VCaP (cell line): ENCODE measurements at regions not wholly inside any gene's neighbourhood (a gene's known extent, or its start where the extent isn't known, plus 50 kb on each side); places are given as distances from the start of the nearest gene placed in this dataset.

Source experiments
- H3K27ac ChIP-seq: fragments of 450-650 bp; 2 replicates; pipeline ENCODE4 v1.5.1; 2017
- CTCF ChIP-seq: fragments of 450-650 bp; conservative IDR thresholded peaks from 2 replicates; pipeline ENCODE4 v1.5.1; 2017; ENCODE audit warnings: mild to moderate bottlenecking, moderate library complexity

GRCh38 chr2:239905884-239906654 lies 119.1 kb downstream of the NDUFA10 start:
- H3K27ac ChIP-seq: no peak overlapping the region
- no peak for TF ChIP-seq CTCF

GRCh38 chr2:239905306-239905705 lies 119.8 kb downstream of the NDUFA10 start:
- TF ChIP-seq CTCF: no peak

GRCh38 chr2:239904496-239904895 lies 120.6 kb downstream of the NDUFA10 start:
- H3K27ac ChIP-seq: no peak overlapping the region
- TF ChIP-seq CTCF: no peak

More at GRCh38 chr2:239905306-239905705, 119.8 kb downstream of the NDUFA10 start:
- no peak overlapping the region for H3K27ac ChIP-seq

GRCh38 chr2:239903803-239904202 lies 121.3 kb downstream of the NDUFA10 start:
- H3K27ac ChIP-seq: no peak overlapping the region
- no peak for TF ChIP-seq CTCF

- TF ChIP-seq CTCF: no peak
- H3K27ac ChIP-seq: no peak overlapping the region
Measured at GRCh38 chr2:239903210-239903609, 121.9 kb downstream of the NDUFA10 start.

GRCh38 chr2:239902749-239903201 lies 122.4 kb downstream of the NDUFA10 start:
- no peak for TF ChIP-seq CTCF
- no peak overlapping the region for H3K27ac ChIP-seq

- no peak for TF ChIP-seq CTCF
- H3K27ac ChIP-seq: no peak overlapping the region
Measured at GRCh38 chr2:239898292-239898925, 126.7 kb downstream of the NDUFA10 start.
